ENCODE measurements at regions not wholly inside any gene's neighbourhood (a gene's known extent, or its start where the extent isn't known, plus 50 kb on each side); places are given as distances from the start of the nearest gene placed in this dataset.

DNA sequence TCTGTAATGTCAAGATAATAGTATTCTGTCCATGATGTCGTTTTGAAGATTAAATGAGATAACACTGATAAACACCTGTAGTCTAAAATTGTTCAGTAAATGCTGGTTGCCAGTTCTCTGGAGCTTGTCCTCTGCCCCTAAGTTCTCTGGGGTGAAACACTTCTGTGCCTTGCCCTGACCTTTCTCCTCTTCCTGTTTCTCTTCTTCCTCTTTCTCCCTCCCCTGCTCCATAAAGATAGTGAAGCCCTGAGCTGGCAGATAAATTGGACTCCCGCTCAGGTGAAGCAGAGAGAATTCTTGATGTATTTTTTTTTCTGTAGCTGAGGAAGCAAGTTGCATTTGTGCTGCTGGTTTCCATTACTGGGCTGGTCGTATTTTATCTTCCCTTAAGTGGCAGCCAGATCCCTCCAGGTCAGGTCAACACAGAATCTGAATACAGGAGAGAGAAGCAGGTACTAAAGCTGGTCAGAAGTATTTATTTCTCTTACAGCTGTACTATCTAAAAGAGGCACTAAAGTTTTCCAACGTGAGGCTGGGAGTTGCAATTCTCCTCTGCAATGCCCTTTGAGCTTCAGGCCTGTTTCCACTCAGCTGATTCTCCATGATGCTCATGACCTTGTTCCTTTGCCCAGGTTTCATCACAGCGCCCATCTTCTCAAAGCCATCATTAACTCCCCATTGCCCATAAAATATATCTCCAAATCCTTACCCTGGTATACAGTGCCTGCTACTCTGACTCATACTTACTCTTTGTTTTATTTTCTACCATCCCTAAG lies 319.3 kb upstream of the CFAP20DC start:
- TF ChIP-seq, protein P1, sequence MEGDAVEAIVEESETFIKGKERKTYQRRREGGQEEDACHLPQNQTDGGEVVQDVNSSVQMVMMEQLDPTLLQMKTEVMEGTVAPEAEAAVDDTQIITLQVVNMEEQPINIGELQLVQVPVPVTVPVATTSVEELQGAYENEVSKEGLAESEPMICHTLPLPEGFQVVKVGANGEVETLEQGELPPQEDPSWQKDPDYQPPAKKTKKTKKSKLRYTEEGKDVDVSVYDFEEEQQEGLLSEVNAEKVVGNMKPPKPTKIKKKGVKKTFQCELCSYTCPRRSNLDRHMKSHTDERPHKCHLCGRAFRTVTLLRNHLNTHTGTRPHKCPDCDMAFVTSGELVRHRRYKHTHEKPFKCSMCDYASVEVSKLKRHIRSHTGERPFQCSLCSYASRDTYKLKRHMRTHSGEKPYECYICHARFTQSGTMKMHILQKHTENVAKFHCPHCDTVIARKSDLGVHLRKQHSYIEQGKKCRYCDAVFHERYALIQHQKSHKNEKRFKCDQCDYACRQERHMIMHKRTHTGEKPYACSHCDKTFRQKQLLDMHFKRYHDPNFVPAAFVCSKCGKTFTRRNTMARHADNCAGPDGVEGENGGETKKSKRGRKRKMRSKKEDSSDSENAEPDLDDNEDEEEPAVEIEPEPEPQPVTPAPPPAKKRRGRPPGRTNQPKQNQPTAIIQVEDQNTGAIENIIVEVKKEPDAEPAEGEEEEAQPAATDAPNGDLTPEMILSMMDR (IDR thresholded peaks at IDR 0.05) = no peak
- TF ChIP-seq EP300 (IDR thresholded peaks at IDR 0.05) = no peak
